ENCODE measurements at regions not wholly inside any gene's neighbourhood (a gene's known extent, or its start where the extent isn't known, plus 50 kb on each side); places are given as distances from the start of the nearest gene placed in this dataset.

DNA sequence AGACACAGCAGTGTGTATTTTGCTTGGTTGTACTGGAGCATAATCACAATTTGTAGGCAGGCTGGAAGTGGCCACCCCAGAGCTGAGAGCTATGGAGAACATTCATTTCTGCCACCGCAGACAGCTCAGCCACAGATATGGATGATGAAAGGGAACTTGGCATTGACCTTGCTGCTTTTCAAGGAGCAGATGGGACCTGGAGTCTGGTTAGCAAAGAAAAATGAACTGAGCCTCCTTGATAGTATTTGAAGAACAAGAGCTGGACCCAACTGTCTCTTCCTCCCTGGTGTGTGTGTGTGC, 395.2 kb upstream of the ZNF462 start:
- H2BK120ac ChIP-seq (replicated peaks; ENCODE audit: low read depth, low read length): peak overlapping the region; percentile 34
- H4K5ac ChIP-seq (ENCODE audit: insufficient read length, low read depth, low read length): peak overlapping the region; percentile 73
- FAIRE-seq (no peak), DNase-seq (ENCODE audit: low read depth in 1 of 2, low spot score in 2 of 2) (no peak)
- peaks cover 0 to 12% (median 6%) of the 10 kb centered on the region in 4 experiments; a peak in 3 of 7 replicates for H3K4me1 ChIP-seq (replicated peaks in 1 of 4; ENCODE audit: control insufficient read depth in 3 of 4, insufficient read depth in 4 of 4, low read length in 3 of 4)
- H3K14ac ChIP-seq (ENCODE audit: insufficient read length): no peak overlapping the region
- no peak for TF ChIP-seq RBBP5 (IDR thresholded peaks at IDR 0.05; ENCODE audit: borderline replicate concordance, low read depth, low read length)
- TF ChIP-seq ZNF274 (IDR thresholded peaks at IDR 0.05; ENCODE audit: borderline replicate concordance, extremely low read depth, low read length): no peak
- no peak for TF ChIP-seq MAFK (IDR thresholded peaks at IDR 0.05; ENCODE audit: low read depth, low read length)
- TF ChIP-seq SP1 (IDR thresholded peaks at IDR 0.05; ENCODE audit: low read depth, low read length): no peak
- TF ChIP-seq, protein P1, sequence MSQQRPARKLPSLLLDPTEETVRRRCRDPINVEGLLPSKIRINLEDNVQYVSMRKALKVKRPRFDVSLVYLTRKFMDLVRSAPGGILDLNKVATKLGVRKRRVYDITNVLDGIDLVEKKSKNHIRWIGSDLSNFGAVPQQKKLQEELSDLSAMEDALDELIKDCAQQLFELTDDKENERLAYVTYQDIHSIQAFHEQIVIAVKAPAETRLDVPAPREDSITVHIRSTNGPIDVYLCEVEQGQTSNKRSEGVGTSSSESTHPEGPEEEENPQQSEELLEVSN (IDR thresholded peaks at IDR 0.05): no peak
- H3K56ac ChIP-seq (replicated peaks; ENCODE audit: insufficient read length, low read depth, low read length): no peak overlapping the region
- 0 out of 2 replicates have a peak overlapping the region, but pooled peaks have one; percentile 41 for H2AK5ac ChIP-seq (ENCODE audit: low read depth, low read length)
- peak overlapping the region; percentile 90 for H2AFZ ChIP-seq (ENCODE audit: low read length)
- H3K4me2 ChIP-seq (ENCODE audit: insufficient read depth in 1 of 2, low read depth in 2 of 2, low read length in 2 of 2): 0 out of 4 replicates have a peak overlapping the region, but pooled peaks of 1 of the 2 experiments have one; percentile 0
- peak overlapping the region; percentile 66; the same call in 1 of the 2 replicates for H2BK15ac ChIP-seq (ENCODE audit: low read length)
- H3K9ac ChIP-seq (replicated peaks in 1 of 4; ENCODE audit: extremely low read depth in 1 of 4, low read depth in 3 of 4, low read length in 3 of 4): no peak overlapping the region
- no peak overlapping the region for H4K8ac ChIP-seq (ENCODE audit: extremely low read depth, insufficient read depth, low read length)
- H3K9me3 ChIP-seq (ENCODE audit: insufficient read depth in 2 of 2, low read depth in 1 of 2, low read length in 1 of 2): no peaks in the 10 kb centered on the region
- no peaks in the 10 kb centered on the region for H3K23me2 ChIP-seq (ENCODE audit: low read depth, low read length)
- no peak overlapping the region for H3K4me3 ChIP-seq (ENCODE audit: extremely low read depth in 1 of 4, insufficient read depth in 2 of 4, low read depth in 3 of 4, low read length in 4 of 4)
- no peak overlapping the region for H3K4ac ChIP-seq (replicated peaks; ENCODE audit: insufficient read length, low read depth, low read length)
- H3K23ac ChIP-seq (ENCODE audit: insufficient read length): no peak overlapping the region
- peak overlapping the region; percentile 84 for H2BK20ac ChIP-seq (ENCODE audit: low read length)
- no peaks in the 10 kb centered on the region for H3K79me1 ChIP-seq (ENCODE audit: low read depth, low read length)
- peak overlapping the region; percentile 63 for H3K18ac ChIP-seq (ENCODE audit: extremely low read depth, low read length)
- H2BK12ac ChIP-seq (ENCODE audit: low read depth, low read length): peak overlapping the region; percentile 94; the same call in 1 of the 2 replicates
- no peaks in the 10 kb centered on the region for H4K20me1 ChIP-seq (replicated peaks in 1 of 2; ENCODE audit: control insufficient read depth in 1 of 2, insufficient read depth in 2 of 2, low read length in 2 of 2)
- ChIA-PET POLR2A (ENCODE audit: partially characterized antibody) (interaction anchor here (1.2 to 1.5 kb wide), 2 partner anchors 8 to 410 kb away, joined by 3 to 4 read pairs; no protein-coding TSS in a partner anchor), CTCF (ENCODE audit: partially characterized antibody) (interaction anchor here (0.6 to 1.5 kb wide), 4 partner anchors 13 to 626 kb away, joined by 3 read pairs; no protein-coding TSS in a partner anchor)
- peak overlapping the region; percentile 71 for H4K91ac ChIP-seq (replicated peaks; ENCODE audit: insufficient read length, low read length)
- H3K79me2 ChIP-seq (ENCODE audit: control insufficient read depth in 1 of 2, insufficient read depth in 2 of 2, low read length in 2 of 2): no peaks in the 10 kb centered on the region
- H3K27ac ChIP-seq (ENCODE audit: low read depth, low read length): peak overlapping the region; percentile 39; the same call in 1 of the 2 replicates
- no peaks in the 10 kb centered on the region for H3K27me3 ChIP-seq (replicated peaks in 1 of 4; ENCODE audit: control insufficient read depth in 3 of 4, extremely low read depth in 1 of 4, insufficient read depth in 3 of 4, low read length in 3 of 4)
- H3K36me3 ChIP-seq (ENCODE audit: control insufficient read depth in 2 of 4, insufficient read depth in 4 of 4, low read length in 3 of 4): no peaks in the 10 kb centered on the region
- peak overlapping the region; percentile 77; the same call in 1 of the 2 replicates for H2BK5ac ChIP-seq (ENCODE audit: low read depth, low read length)
- 89% methylated on average over 1 of the region's 1 CpG; no CpG with 5 or more reads in 1 of the 2 experiments for WGBS, 2 experiments (ENCODE audit: extremely low coverage in 1 of 2, insufficient coverage in 1 of 2, insufficient read length in 1 of 2, insufficient replicate concordance in 2 of 2, low coverage in 1 of 2, low lambda C conversion rate in 2 of 2, missing lambda C conversion rate in 1 of 2)

Data from H1 (cell line).